ENCODE measurements at regions not wholly inside any gene's neighbourhood (a gene's known extent, or its start where the extent isn't known, plus 50 kb on each side); places are given as distances from the start of the nearest gene placed in this dataset.

GRCh38 chr1:5543235-5543634, 449.0 kb downstream of the NPHP4 start:
- H3K27ac ChIP-seq (ENCODE audit: low read depth, low read length): no peak overlapping the region
- no peak overlapping the region for H2AFZ ChIP-seq (ENCODE audit: low read length)
- no peaks in the 10 kb centered on the region for H3K36me3 ChIP-seq (ENCODE audit: insufficient read depth, low read length)
- H3K9me3 ChIP-seq (ENCODE audit: low read depth, low read length): no peaks in the 10 kb centered on the region
- DNase-seq (ENCODE audit: insufficient read length, low spot score, missing footprints): no peak
- H3K4me1 ChIP-seq (ENCODE audit: insufficient read depth, low read length): no peaks in the 10 kb centered on the region
- H3K4me2 ChIP-seq (ENCODE audit: insufficient read depth, low read length): no peak overlapping the region
- no peaks in the 10 kb centered on the region for H3K79me2 ChIP-seq (ENCODE audit: insufficient read depth, low read length)
- TF ChIP-seq CTCF (IDR thresholded peaks at IDR 0.05; ENCODE audit: extremely low read depth, low read depth, low read length): no peak
- H4K20me1 ChIP-seq (ENCODE audit: insufficient read depth, low read length): no peaks in the 10 kb centered on the region
- H3K27me3 ChIP-seq (ENCODE audit: insufficient read depth, low read length): no peaks in the 10 kb centered on the region
- H3K4me3 ChIP-seq (ENCODE audit: insufficient read depth, low read length): no peak overlapping the region

GRCh38 chr1:5532811-5533210, 459.4 kb downstream of the NPHP4 start:
- Histone ChIP-seq H3K36me3 (ENCODE audit: insufficient read depth, low read length) (no peaks in the 10 kb centered on the region), H3K27ac (ENCODE audit: low read depth, low read length) (no peak overlapping the region), H3K4me1 (ENCODE audit: insufficient read depth, low read length) (no peaks in the 10 kb centered on the region), H3K4me3 (ENCODE audit: insufficient read depth, low read length) (no peak overlapping the region), H2AFZ (ENCODE audit: low read length) (no peak overlapping the region), H3K27me3 (ENCODE audit: insufficient read depth, low read length) (no peaks in the 10 kb centered on the region), H3K79me2 (ENCODE audit: insufficient read depth, low read length) (no peaks in the 10 kb centered on the region), H4K20me1 (ENCODE audit: insufficient read depth, low read length) (no peaks in the 10 kb centered on the region), H3K9me3 (ENCODE audit: low read depth, low read length) (peaks cover 2% of the 10 kb centered on the region), H3K4me2 (ENCODE audit: insufficient read depth, low read length) (no peak overlapping the region)
- DNase-seq (ENCODE audit: insufficient read length, low spot score, missing footprints): no peak
- no peak for TF ChIP-seq CTCF (IDR thresholded peaks at IDR 0.05; ENCODE audit: extremely low read depth, low read depth, low read length)

GRCh38 chr1:5526822-5527551, 465.2 kb downstream of the NPHP4 start:
- H3K4me1 ChIP-seq (ENCODE audit: insufficient read depth, low read length): no peaks in the 10 kb centered on the region
- H4K20me1 ChIP-seq (ENCODE audit: insufficient read depth, low read length): no peaks in the 10 kb centered on the region
- H3K4me2 ChIP-seq (ENCODE audit: insufficient read depth, low read length): no peak overlapping the region
- TF ChIP-seq CTCF (IDR thresholded peaks at IDR 0.05; ENCODE audit: extremely low read depth, low read depth, low read length): no peak
- H3K4me3 ChIP-seq (ENCODE audit: insufficient read depth, low read length): no peak overlapping the region
- H3K27ac ChIP-seq (ENCODE audit: low read depth, low read length): no peak overlapping the region
- H3K9me3 ChIP-seq (ENCODE audit: low read depth, low read length): no peaks in the 10 kb centered on the region
- DNase-seq (ENCODE audit: insufficient read length, low spot score, missing footprints): no peak
- H3K79me2 ChIP-seq (ENCODE audit: insufficient read depth, low read length): no peaks in the 10 kb centered on the region
- H3K27me3 ChIP-seq (ENCODE audit: insufficient read depth, low read length): no peaks in the 10 kb centered on the region
- no peak overlapping the region for H2AFZ ChIP-seq (ENCODE audit: low read length)
- H3K36me3 ChIP-seq (ENCODE audit: insufficient read depth, low read length): no peaks in the 10 kb centered on the region

GRCh38 chr1:5526385-5526750, 465.9 kb downstream of the NPHP4 start:
- Histone ChIP-seq H3K4me1 (ENCODE audit: insufficient read depth, low read length) (no peaks in the 10 kb centered on the region), H3K27me3 (ENCODE audit: insufficient read depth, low read length) (no peaks in the 10 kb centered on the region), H3K4me3 (ENCODE audit: insufficient read depth, low read length) (no peak overlapping the region), H3K36me3 (ENCODE audit: insufficient read depth, low read length) (no peaks in the 10 kb centered on the region), H2AFZ (ENCODE audit: low read length) (no peak overlapping the region), H3K4me2 (ENCODE audit: insufficient read depth, low read length) (no peak overlapping the region), H3K27ac (ENCODE audit: low read depth, low read length) (no peak overlapping the region), H3K9me3 (ENCODE audit: low read depth, low read length) (no peaks in the 10 kb centered on the region), H4K20me1 (ENCODE audit: insufficient read depth, low read length) (no peaks in the 10 kb centered on the region), H3K79me2 (ENCODE audit: insufficient read depth, low read length) (no peaks in the 10 kb centered on the region)
- TF ChIP-seq CTCF (IDR thresholded peaks at IDR 0.05; ENCODE audit: extremely low read depth, low read depth, low read length): no peak
- no peak for DNase-seq (ENCODE audit: insufficient read length, low spot score, missing footprints)
